ENCODE measurements at regions not wholly inside any gene's neighbourhood (a gene's known extent, or its start where the extent isn't known, plus 50 kb on each side); places are given as distances from the start of the nearest gene placed in this dataset.
"Not testable (repeated sequence)": the region's sequence is repeated elsewhere in the genome, so short reads cannot be mapped to it uniquely, and the experiment has no call there.

- peaks cover 0 to 14% (median under 1%) of the 10 kb centered on the region in 3 donors for H3K9me3 ChIP-seq (ENCODE audit: control extremely low read depth in 1 of 3, control insufficient read depth in 2 of 3, insufficient read depth in 1 of 3, low read length in 2 of 3)
- no peak overlapping the region for H3K9ac ChIP-seq (ENCODE audit: low read length)
- H3K79me2 ChIP-seq (ENCODE audit: control insufficient read depth, insufficient read depth, low read length): no peaks in the 10 kb centered on the region
- H3K27me3 Mint-ChIP-seq: no peaks in the 10 kb centered on the region
- intact Hi-C loops (cut with micrococcal nuclease): no loop called here
- no peak overlapping the region for H2AFZ ChIP-seq (ENCODE audit: insufficient read depth, low read depth, low read length, poor library complexity, severe bottlenecking)
- H3K4me1 ChIP-seq (ENCODE audit: control insufficient read depth in 2 of 2, insufficient read depth in 2 of 2, low read length in 2 of 2): no peaks in the 10 kb centered on the region
- H3K4me3 Mint-ChIP-seq: no peak overlapping the region
- ChIA-PET POLR2A (no interaction called here), CTCF (no interaction called here)
- H3K9me3 Mint-ChIP-seq (ENCODE audit: insufficient read depth): peaks cover under 1% of the 10 kb centered on the region
- no peak for TF ChIP-seq EZH2 (IDR thresholded peaks at IDR 0.05; ENCODE audit: borderline replicate concordance, insufficient read depth, low read depth, low read length, poor library complexity, severe bottlenecking)
- TF ChIP-seq CTCF (IDR thresholded peaks at IDR 0.05): no peak
- H3K36me3 ChIP-seq (replicated peaks in 1 of 2; ENCODE audit: control extremely low read depth in 1 of 2, control insufficient read depth in 1 of 2, extremely low read depth in 1 of 2, insufficient read depth in 2 of 2, low read length in 1 of 2): peaks cover 0 to 3% of the 10 kb centered on the region in 2 experiments
- ATAC-seq (ENCODE audit: low read depth): peak; percentile 41
- no peak overlapping the region for H3K4me3 ChIP-seq (ENCODE audit: control extremely low read depth in 1 of 5, extremely low read depth in 1 of 5, insufficient read depth in 1 of 5, low read depth in 2 of 5, low read length in 4 of 5)
- no peak overlapping the region for H3K4me2 ChIP-seq (replicated peaks; ENCODE audit: low read depth, low read length, poor library complexity, severe bottlenecking)
- DNase-seq: no peak
- WGBS (ENCODE audit: insufficient coverage): no CpG with 5 or more reads among the region's 5 CpGs
- no peak overlapping the region for H3K27ac ChIP-seq (ENCODE audit: low read length in 2 of 2)
- H4K20me1 ChIP-seq (ENCODE audit: control insufficient read depth, insufficient read depth, low read length, poor library complexity, severe bottlenecking): no peaks in the 10 kb centered on the region
- H3K27me3 ChIP-seq (replicated peaks in 1 of 4; ENCODE audit: control extremely low read depth in 1 of 4, control insufficient read depth in 3 of 4, insufficient read depth in 4 of 4, low read length in 3 of 4): no peaks in the 10 kb centered on the region
- no peaks in the 10 kb centered on the region for H3K4me1 Mint-ChIP-seq
- H3K27ac Mint-ChIP-seq: no peak overlapping the region
Observed at GRCh38 chrX:1751781-1752180, 136.9 kb downstream of the ASMT start.

GRCh38 chrX:1752799-1753198, 137.9 kb downstream of the ASMT start:
- POLR2A ChIA-PET; ATAC-seq (ENCODE audit: low read depth): not testable (repeated sequence)

More at GRCh38 chrX:1752799-1753198, 137.9 kb downstream of the ASMT start:
- H3K4me3 Mint-ChIP-seq; H3K9ac ChIP-seq (ENCODE audit: low read length); H4K20me1 ChIP-seq (ENCODE audit: control insufficient read depth, insufficient read depth, low read length, poor library complexity, severe bottlenecking); H3K27ac ChIP-seq (ENCODE audit: low read length in 2 of 2); DNase-seq; H3K4me2 ChIP-seq (replicated peaks; ENCODE audit: low read depth, low read length, poor library complexity, severe bottlenecking); H3K27me3 ChIP-seq (replicated peaks in 1 of 4; ENCODE audit: control extremely low read depth in 1 of 4, control insufficient read depth in 3 of 4, insufficient read depth in 4 of 4, low read length in 3 of 4); H3K36me3 ChIP-seq (replicated peaks in 1 of 2; ENCODE audit: control extremely low read depth in 1 of 2, control insufficient read depth in 1 of 2, extremely low read depth in 1 of 2, insufficient read depth in 2 of 2, low read length in 1 of 2); H3K27ac Mint-ChIP-seq; H3K4me1 Mint-ChIP-seq; H3K9me3 Mint-ChIP-seq (ENCODE audit: insufficient read depth); H3K4me1 ChIP-seq (ENCODE audit: control insufficient read depth in 2 of 2, insufficient read depth in 2 of 2, low read length in 2 of 2); H3K79me2 ChIP-seq (ENCODE audit: control insufficient read depth, insufficient read depth, low read length); H3K4me3 ChIP-seq (ENCODE audit: control extremely low read depth in 1 of 5, extremely low read depth in 1 of 5, insufficient read depth in 1 of 5, low read depth in 2 of 5, low read length in 4 of 5); intact Hi-C loops (cut with micrococcal nuclease); H3K27me3 Mint-ChIP-seq; H2AFZ ChIP-seq (ENCODE audit: insufficient read depth, low read depth, low read length, poor library complexity, severe bottlenecking); CTCF ChIA-PET: not testable (repeated sequence)
- H3K9me3 ChIP-seq (ENCODE audit: control extremely low read depth in 1 of 3, control insufficient read depth in 2 of 3, insufficient read depth in 1 of 3, low read length in 2 of 3): peaks cover 0 to 24% (median 9%) of the 10 kb centered on the region in 3 donors
